ENCODE measurements at regions not wholly inside any gene's neighbourhood (a gene's known extent, or its start where the extent isn't known, plus 50 kb on each side); places are given as distances from the start of the nearest gene placed in this dataset.

- no peak for DNase-seq (ENCODE audit: low read depth)
These were observed 246.8 kb upstream of the TOPAZ1 start for GRCh38 chr3:43994657-43995546.

DNA sequence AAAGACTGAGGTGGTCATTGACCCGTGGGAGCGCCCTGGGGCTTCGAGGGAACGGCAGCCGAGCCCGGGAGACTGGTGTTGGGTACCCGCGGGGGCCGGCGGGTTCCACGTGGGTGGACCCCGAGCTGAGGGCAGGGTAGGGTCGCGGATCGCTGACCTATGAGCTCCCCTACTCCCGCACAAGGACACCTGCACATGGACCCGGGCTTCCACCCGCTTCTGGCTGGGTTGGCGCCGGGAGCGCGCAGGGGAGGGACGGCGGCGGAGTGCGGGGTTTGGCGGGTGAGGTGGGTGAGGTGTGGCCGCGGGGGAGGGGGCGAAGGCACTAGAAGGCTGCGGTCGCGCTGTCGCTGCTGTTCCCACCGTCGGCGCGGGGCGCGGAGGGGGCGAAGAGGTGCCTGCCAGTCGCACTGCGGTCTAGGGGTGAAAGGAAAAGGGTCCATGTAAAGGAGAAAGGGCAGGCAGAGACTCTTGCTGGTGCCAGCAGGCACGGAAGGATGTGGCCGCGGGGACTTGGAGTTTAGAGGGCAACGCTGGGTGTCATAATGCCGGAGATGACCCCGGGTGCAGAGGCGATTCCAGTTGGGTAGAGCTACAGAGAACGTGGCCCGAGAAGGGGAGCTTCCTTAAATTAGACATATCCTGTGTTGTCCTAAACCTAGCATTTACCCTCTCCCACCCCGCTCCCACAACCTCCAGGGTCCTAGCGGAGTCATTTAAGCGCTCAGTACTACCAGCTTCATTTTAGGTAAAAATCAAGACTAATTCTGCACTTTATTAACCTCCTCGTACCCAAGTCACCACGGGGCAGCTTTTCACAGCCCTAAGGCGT lies 245.9 kb upstream of the TOPAZ1 start:
- no peak for DNase-seq (ENCODE audit: low read depth)

- no peak for DNase-seq (ENCODE audit: low read depth)
These were observed 245.0 kb upstream of the TOPAZ1 start for GRCh38 chr3:43996379-43997301.

DNA sequence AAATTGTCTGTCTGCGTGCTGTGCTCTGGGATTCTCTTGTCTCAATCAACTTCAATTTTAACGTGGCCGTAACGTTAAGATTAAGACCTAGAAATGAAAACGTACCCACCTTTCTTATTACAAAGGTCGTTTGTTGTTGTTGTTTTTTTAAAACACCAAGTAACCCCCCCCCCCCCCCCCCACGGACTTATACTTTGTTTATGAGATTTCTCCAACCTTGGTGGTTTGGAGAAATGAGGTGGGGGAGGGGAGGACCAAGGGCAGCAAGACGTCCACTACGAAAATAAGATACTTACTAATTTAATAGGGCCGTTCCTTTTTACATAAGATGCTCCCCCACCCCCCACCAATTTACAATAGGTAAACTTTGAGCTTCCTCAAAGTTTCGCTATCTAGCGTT lies 244.4 kb upstream of the TOPAZ1 start:
- DNase-seq (ENCODE audit: low read depth): no peak

DNA sequence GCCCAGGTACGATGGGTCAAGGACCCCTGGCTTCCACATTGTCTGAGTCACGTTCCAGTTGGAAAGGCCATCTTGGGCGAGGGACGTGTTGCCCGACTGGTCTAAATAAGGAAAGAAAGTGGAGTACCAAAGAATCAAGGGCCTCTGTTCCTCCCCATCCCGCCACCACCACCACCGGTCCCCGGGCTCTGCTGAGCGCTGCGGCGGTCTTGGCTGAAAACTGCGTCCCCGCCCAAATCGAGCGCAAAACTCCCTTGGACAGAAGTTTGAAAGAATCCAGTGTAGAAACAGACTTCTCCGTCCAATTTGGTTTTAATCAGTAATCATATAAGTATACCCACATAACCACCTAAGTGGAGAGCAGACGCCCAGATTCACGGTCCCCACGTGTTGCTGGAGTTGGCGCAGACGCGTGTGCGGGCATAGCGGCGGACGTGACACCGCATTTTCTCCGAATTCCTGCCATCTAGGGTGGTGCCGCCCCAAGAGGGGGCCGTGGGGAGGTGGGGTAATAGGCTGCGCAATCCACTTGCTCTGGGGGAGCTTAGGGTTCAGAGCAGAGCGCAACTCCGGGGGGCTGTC lies 243.8 kb upstream of the TOPAZ1 start:
- DNase-seq (ENCODE audit: low read depth): no peak

- DNase-seq (ENCODE audit: low read depth): no peak
These were observed 243.3 kb upstream of the TOPAZ1 start for GRCh38 chr3:43998370-43998835.

DNA sequence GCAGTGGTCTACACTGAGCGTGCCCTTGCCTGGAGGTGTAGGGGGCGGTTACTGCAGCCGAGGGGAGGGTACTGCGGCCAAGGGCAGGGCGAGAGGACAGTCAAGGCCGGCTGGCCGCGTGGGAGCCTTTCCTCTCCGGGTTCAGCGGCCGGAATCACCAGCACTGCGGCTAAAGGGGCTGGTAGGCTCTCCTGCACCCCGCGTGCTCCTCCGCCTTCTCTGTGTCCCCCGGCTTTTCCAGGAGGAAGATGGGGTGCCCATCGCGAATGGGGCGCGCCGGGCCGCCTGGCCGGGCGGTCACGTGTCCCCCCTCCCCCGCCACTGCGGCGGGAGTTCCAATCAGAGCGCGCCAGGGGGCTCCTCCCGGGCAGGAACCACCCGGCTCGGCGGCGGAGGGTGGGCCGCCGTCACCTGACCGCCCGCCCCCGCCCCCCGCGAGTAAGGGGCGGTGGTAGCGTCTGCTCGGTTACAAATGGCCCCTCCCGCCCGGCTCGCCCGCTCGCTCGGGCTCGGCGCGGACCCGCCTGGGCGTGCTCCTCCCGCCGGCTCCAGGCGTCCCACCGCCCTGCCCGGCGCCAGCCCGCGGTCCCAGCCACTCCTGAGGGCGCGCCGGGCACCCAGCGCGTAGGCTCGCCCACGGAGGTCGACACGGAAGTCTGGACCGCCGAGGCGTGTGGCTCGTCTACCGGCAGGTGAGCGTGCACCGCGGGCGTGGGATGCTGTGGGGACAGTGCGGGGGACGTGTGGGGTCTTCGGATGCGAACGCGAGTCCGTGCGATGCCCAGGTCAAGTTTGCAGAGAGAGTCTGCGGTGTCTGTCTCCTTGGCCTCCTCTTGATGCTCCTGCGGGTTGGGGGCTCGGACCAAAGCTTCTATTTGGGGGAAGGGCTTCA lies 242.6 kb upstream of the TOPAZ1 start:
- no peak for DNase-seq (ENCODE audit: low read depth)

GRCh38 chr3:43999728-44000319 lies 241.9 kb upstream of the TOPAZ1 start:
- DNase-seq (ENCODE audit: low read depth): no peak

DNA sequence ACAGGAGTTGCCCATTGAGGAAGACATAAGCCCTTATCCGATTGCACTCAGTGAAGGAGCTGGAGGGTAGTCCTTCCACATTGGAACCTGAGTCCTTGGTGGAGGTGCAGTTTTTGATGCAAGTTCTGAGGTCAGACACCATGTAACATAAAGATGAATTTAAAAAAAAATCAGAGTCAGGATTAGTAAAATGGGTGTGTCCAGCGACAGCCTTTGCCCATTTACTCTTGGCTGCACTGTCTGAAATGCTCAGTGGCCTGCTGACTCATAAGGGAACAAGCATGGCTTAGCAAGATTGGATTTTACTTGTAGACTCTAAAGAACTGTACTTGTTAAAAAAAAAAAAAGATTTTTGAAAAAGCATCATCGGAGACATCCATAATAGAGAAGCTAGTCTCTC lies 241.1 kb upstream of the TOPAZ1 start:
- no peak for DNase-seq (ENCODE audit: low read depth)

DNA sequence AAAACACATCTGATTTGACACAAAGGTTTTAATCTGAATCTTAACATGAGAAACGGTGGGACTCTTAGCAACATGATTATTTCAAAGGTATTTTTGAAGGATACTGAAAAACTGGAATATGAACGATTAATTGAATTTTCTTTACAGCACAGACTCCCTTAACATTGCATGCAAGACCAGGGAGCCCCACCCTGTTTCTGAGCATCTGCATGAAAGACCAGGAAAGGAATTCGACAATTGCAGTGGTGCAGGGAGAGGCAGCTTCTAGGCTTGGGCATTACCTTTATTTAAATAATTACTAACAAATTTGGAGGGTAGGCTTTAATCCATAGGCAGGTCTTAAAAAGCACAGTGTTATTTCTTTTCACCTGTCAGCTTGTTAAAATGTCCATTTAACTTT lies 240.6 kb upstream of the TOPAZ1 start:
- no peak for DNase-seq (ENCODE audit: low read depth)

DNA sequence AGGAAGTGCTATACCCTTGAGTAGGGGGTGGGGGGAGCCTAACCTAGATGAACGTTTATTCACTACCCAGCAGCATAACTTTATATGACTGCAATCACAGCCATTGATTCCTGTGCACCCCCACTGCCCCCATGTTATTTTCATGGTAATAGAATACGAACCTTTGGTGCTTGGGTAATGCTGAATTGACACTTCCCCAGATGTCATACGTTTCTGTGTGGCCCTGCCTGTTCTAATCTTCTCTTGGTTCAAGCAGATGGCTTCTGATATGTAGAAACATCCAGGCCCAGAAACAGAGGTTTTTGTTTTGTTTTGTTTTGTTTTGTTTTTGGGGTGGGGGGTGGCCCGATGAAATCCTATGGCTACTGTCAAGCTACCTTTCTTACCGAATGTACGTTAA lies 237.9 kb upstream of the TOPAZ1 start:
- no peak for DNase-seq (ENCODE audit: low read depth)

DNA sequence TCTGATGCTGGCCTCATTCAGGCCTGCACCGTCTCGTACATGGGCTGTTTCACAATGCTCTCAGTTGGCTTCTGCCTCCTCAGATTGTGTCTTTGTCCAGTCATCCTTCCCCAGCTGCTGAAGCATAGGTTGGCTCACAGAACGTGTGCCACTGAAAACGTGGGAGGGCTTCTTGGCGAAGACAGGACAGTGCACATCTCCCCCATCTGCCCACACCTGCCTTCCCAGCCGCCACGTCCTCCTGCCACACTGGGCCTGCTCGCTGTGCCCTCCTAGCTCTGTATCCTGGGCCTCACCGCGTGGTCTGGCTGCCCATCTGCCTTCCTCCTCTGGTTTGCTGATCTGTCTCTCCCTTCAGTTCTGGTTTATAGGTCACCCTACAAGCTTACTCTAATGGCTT lies 230.0 kb upstream of the TOPAZ1 start:
- DNase-seq (ENCODE audit: low read depth): no peak

- no peak for DNase-seq (ENCODE audit: low read depth)
These were observed 229.4 kb upstream of the TOPAZ1 start for GRCh38 chr3:44012160-44012899.

GRCh38 chr3:44013967-44014366 lies 227.7 kb upstream of the TOPAZ1 start:
- DNase-seq (ENCODE audit: low read depth): no peak

DNA sequence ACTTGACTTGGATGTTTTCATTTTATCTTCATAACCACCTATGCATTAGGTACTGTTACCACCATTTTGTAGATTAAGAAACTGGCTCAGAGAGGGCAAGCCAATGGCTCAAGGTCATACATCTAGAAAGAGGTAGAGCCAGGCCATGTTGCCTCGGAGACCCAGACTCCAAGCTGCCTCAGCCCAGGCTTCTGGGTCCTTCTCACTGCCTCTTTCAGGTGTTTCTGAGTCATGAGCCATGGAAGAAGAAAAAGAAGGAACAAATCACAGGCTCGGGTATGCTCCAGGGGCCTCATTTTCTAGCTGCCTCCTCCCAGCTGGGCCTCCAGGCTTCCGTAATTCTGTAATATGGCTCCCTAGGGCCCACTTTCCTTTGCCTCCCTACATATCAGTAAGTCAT lies 226.5 kb upstream of the TOPAZ1 start:
- DNase-seq (ENCODE audit: low read depth): no peak

DNA sequence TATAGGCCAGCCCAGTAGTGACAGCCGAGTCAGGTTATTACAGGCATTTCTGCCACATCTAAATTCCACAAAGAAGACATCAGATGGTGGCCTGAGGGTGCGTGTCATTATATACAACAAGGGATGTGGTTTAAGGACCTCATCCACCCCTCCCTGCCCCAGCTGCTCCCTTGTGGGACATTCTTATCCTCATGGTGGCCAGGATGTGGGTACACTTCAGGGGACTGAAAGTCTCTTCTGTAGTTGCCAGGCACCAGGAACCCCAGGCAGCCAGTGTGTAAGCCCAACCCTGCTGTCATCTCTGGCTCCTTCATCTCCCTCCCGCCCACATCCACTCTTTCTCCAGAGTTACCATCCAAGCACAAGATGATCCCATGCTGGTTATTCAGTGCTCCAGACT lies 224.9 kb upstream of the TOPAZ1 start:
- DNase-seq (ENCODE audit: low read depth): no peak

DNA sequence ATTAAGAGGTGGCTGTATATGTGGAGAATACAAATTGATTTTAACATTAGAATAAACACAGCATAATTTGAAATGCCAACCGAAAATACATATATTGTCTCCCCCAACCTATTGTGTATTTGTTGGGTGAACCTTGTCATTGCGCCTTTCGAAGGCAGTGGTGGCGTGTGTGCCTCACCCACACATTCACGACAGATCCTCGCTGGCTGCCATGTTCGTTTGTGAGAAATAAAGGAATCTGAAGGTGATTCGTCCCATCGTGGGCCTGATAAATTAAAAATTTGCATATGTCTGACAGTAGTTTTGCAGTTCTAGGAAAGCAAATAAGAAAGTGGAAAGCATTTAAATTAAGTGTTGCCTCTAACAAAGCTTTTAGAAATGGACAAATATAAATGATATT lies 222.8 kb upstream of the TOPAZ1 start:
- DNase-seq (ENCODE audit: low read depth): no peak

DNA sequence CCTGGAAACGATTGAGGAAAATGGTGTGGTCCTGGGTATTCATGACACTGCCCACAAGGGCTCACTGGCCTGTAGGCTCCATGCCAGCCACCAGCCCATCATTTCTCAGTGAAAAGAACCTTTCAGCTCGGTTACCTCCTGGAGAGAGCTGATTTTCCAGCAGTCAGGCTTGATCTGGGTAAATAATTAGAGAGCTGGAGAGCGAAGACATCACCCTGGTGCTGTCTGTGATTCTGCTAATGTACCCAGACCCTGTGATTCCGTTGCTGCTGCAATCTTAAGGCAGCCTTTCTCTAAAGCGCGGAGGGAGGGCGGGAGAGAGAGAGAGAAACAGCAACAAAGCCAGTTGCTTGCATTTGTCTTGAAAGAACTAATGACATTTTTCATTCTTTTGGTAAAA lies 221.9 kb upstream of the TOPAZ1 start:
- no peak for DNase-seq (ENCODE audit: low read depth)

DNA sequence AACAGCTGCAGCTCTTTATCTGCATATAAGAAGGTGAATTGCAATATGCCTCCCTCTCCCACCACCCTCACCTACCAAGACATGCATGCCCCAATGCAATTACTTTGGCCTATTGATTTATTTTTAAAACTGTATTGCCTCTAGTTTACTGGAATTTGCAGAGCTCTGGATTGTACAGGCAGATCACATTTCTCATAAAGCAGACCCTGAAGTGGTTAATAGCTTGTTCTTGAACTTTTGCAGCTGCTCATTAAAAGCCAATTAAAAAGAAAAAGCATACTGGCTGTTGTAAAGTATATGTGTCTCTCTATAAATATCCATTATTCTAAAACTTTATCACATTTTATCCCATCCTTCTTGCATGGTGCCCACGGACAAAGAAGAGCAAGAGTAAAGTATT lies 221.5 kb upstream of the TOPAZ1 start:
- no peak for DNase-seq (ENCODE audit: low read depth)
